Smooth muscle cell (in vitro differentiated cells): ENCODE measurements at regions not wholly inside any gene's neighbourhood (a gene's known extent, or its start where the extent isn't known, plus 50 kb on each side); places are given as distances from the start of the nearest gene placed in this dataset.
"Not testable (repeated sequence)": the region's sequence is repeated elsewhere in the genome, so short reads cannot be mapped to it uniquely, and the experiment has no call there.

Experiments used
- DNase-seq: peaks from one replicate; lab custom pipeline; 2025; ENCODE audit not compliant: unreplicated experiment; lab: John Stamatoyannopoulos, UW
- H2AFZ ChIP-seq: fragments of 200-600 bp; sonication (generic); 2 replicates; pipeline ENCODE4 v1.6.0; 2016; ENCODE audit warnings: antibody characterized with exemption, low read depth, mild to moderate bottlenecking
- H3F3A ChIP-seq: fragments of 200-600 bp; sonication (generic); 2 replicates; pipeline ENCODE4 v1.6.0; 2017; ENCODE audit warnings: antibody characterized with exemption, low read depth
- H3K27ac ChIP-seq: fragments of 200-600 bp; sonication (generic); 2 replicates; pipeline ENCODE4 v1.5.1; 2016; ENCODE audit warnings: low read depth, mild to moderate bottlenecking
- H3K27me3 ChIP-seq: fragments of 200-600 bp; sonication (generic); 2 replicates; pipeline ENCODE4 v1.6.1; 2016; ENCODE audit warnings: low read depth, mild to moderate bottlenecking
- H3K36me3 ChIP-seq: fragments of 200-600 bp; sonication (generic); 2 replicates; pipeline ENCODE4 v1.5.1; 2016; ENCODE audit warnings: low read depth
- H3K4me1 ChIP-seq: fragments of 200-600 bp; sonication (generic); 2 replicates; pipeline ENCODE4 v1.5.1; 2016; ENCODE audit warnings: low read depth
- H3K4me2 ChIP-seq: fragments of 200-600 bp; sonication (generic); 2 replicates; pipeline ENCODE4 v1.6.0; 2016; ENCODE audit warnings: mild to moderate bottlenecking
- H3K4me3 ChIP-seq: fragments of 200-600 bp; sonication (generic); 2 replicates; pipeline ENCODE4 v1.5.1; 2016; ENCODE audit warnings: mild to moderate bottlenecking
- H3K79me2 ChIP-seq: fragments of 200-600 bp; sonication (generic); 2 replicates; pipeline ENCODE4 v1.6.0; 2016; ENCODE audit warnings: low read depth, mild to moderate bottlenecking
- H3K9ac ChIP-seq: fragments of 200-600 bp; sonication (generic); 2 replicates; pipeline ENCODE4 v1.6.0; 2016; ENCODE audit warnings: low read depth
- H3K9me3 ChIP-seq: fragments of 200-600 bp; sonication (generic); replicated peaks from 2 replicates; pipeline ENCODE4 v1.5.1; 2016; ENCODE audit warnings: low read depth
- H4K20me1 ChIP-seq: fragments of 200-600 bp; sonication (generic); 2 replicates; pipeline ENCODE4 v1.6.0; 2016; ENCODE audit warnings: low read depth
- CTCF ChIP-seq: fragments of 200-600 bp; sonication (generic); IDR thresholded peaks from 2 replicates; pipeline ENCODE4 v1.5.1; 2017; ENCODE audit warnings: borderline replicate concordance, mild to moderate bottlenecking, antibody characterized with exemption; ENCODE audit not compliant: insufficient read depth, poor library complexity, severe bottlenecking
- WGBS: methylation state at CpG from one replicate; pipeline ENCODE4 v1.1.7; 2016; ENCODE audit warnings: low lambda C conversion rate; 5-methylcytosine and 5-hydroxymethylcytosine counted together

- Histone ChIP-seq H3K4me1 (peaks cover 2% of the 10 kb centered on the region), H3K9me3 (no peaks in the 10 kb centered on the region), H2AFZ (peak overlapping the region; percentile 16), H3K27ac (no peak overlapping the region), H3K4me2 (no peak overlapping the region), H4K20me1 (no peaks in the 10 kb centered on the region), H3F3A (peaks cover 4% of the 10 kb centered on the region), H3K9ac (no peak overlapping the region), H3K4me3 (no peak overlapping the region), H3K36me3 (no peaks in the 10 kb centered on the region), H3K27me3 (no peaks in the 10 kb centered on the region), H3K79me2 (no peaks in the 10 kb centered on the region)
- 84% methylated on average over 3 of the region's 3 CpGs for WGBS
- TF ChIP-seq CTCF: no peak
- no peak for DNase-seq
Measured at GRCh38 chr2:200109421-200109820, 154.0 kb downstream of the MAIP1 start.

- no peak overlapping the region for H3K4me2 ChIP-seq
- no peak for TF ChIP-seq CTCF
- H3K36me3 ChIP-seq: no peaks in the 10 kb centered on the region
- no peak overlapping the region for H2AFZ ChIP-seq
- H3K27ac ChIP-seq: no peak overlapping the region
- no peaks in the 10 kb centered on the region for H3K79me2 ChIP-seq
- no peak for DNase-seq
- no peak overlapping the region for H3K9ac ChIP-seq
- no peak overlapping the region for H3K4me3 ChIP-seq
- no peaks in the 10 kb centered on the region for H3K9me3 ChIP-seq
- no peaks in the 10 kb centered on the region for H3F3A ChIP-seq
- no peaks in the 10 kb centered on the region for H3K4me1 ChIP-seq
- H3K27me3 ChIP-seq: no peaks in the 10 kb centered on the region
- no peaks in the 10 kb centered on the region for H4K20me1 ChIP-seq
Measured at GRCh38 chr2:200110381-200110780, 155.0 kb downstream of the MAIP1 start.

GRCh38 chr2:200113016-200113799 is 157.8 kb downstream of the MAIP1 start:
- H3K9ac ChIP-seq, H3K4me1 ChIP-seq, H3F3A ChIP-seq, DNase-seq, H3K9me3 ChIP-seq, H3K36me3 ChIP-seq, H3K79me2 ChIP-seq, H3K4me2 ChIP-seq, H3K27ac ChIP-seq, H2AFZ ChIP-seq, H4K20me1 ChIP-seq, H3K27me3 ChIP-seq, H3K4me3 ChIP-seq: not testable (repeated sequence)
- 89% methylated on average over 8 of the region's 8 CpGs for WGBS

- Histone ChIP-seq H3K4me1 (no peaks in the 10 kb centered on the region), H2AFZ (no peak overlapping the region)
Measured at GRCh38 chr2:200119236-200119635, 163.9 kb downstream of the MAIP1 start.

More at GRCh38 chr2:200119236-200119635, 163.9 kb downstream of the MAIP1 start:
- no peak for DNase-seq
- no peak for TF ChIP-seq CTCF
- Histone ChIP-seq H3F3A (no peaks in the 10 kb centered on the region), H4K20me1 (no peaks in the 10 kb centered on the region), H3K9me3 (no peaks in the 10 kb centered on the region), H3K4me3 (no peak overlapping the region), H3K36me3 (no peaks in the 10 kb centered on the region), H3K79me2 (no peaks in the 10 kb centered on the region), H3K27me3 (no peaks in the 10 kb centered on the region), H3K9ac (no peak overlapping the region), H3K27ac (no peak overlapping the region), H3K4me2 (no peak overlapping the region)
- 97% methylated on average over 2 of the region's 2 CpGs for WGBS
